ENCODE measurements at regions not wholly inside any gene's neighbourhood (a gene's known extent, or its start where the extent isn't known, plus 50 kb on each side); places are given as distances from the start of the nearest gene placed in this dataset.

GRCh38 chr1:58340185-58340584 lies 206.3 kb downstream of the OMA1 start:
- Histone ChIP-seq H3K4me1 (no peaks in the 10 kb centered on the region), H3K27ac (no peak overlapping the region), H3K27me3 (replicated peaks in 1 of 7) (no peaks in the 10 kb centered on the region), H3K4me3 (no peak overlapping the region), H3K36me3 (no peaks in the 10 kb centered on the region), H3K9me3 (no peaks in the 10 kb centered on the region)
- DNase-seq: no peak
- intact Hi-C loops (cut with DNase I; ENCODE audit: low total_unique reads): no loop called here
- TF ChIP-seq POLR2AphosphoS5 (IDR thresholded peaks at IDR 0.05) (no peak), CTCF (IDR thresholded peaks at IDR 0.05 in 8 of 11, conservative IDR thresholded peaks at IDR 0.05 in 3 of 11) (no peak), POLR2A (IDR thresholded peaks at IDR 0.05) (no peak)
- WGBS, 5 donors: 64 to 83% (median 74%) methylated on average over 4 of the region's 4 CpGs

GRCh38 chr1:58338081-58338480 lies 208.4 kb downstream of the OMA1 start:
- Histone ChIP-seq H3K9me3 (no peaks in the 10 kb centered on the region), H3K4me1 (no peaks in the 10 kb centered on the region), H3K36me3 (no peaks in the 10 kb centered on the region), H3K27me3 (replicated peaks in 1 of 7) (no peaks in the 10 kb centered on the region), H3K4me3 (no peak overlapping the region), H3K27ac (no peak overlapping the region)
- 63 to 82% (median 72%) methylated on average over 1 of the region's 1 CpG for WGBS, 5 donors
- intact Hi-C loops (cut with DNase I; ENCODE audit: low total_unique reads): no loop called here
- DNase-seq: no peak
- TF ChIP-seq CTCF (IDR thresholded peaks at IDR 0.05 in 8 of 11, conservative IDR thresholded peaks at IDR 0.05 in 3 of 11) (no peak), POLR2AphosphoS5 (IDR thresholded peaks at IDR 0.05) (no peak), POLR2A (IDR thresholded peaks at IDR 0.05) (no peak)

GRCh38 chr1:58333511-58333910 lies 213.0 kb downstream of the OMA1 start:
- TF ChIP-seq POLR2A (IDR thresholded peaks at IDR 0.05) (no peak), POLR2AphosphoS5 (IDR thresholded peaks at IDR 0.05) (no peak), CTCF (IDR thresholded peaks at IDR 0.05 in 8 of 11, conservative IDR thresholded peaks at IDR 0.05 in 3 of 11) (no peak)
- H3K27me3 ChIP-seq (replicated peaks in 1 of 7): no peaks in the 10 kb centered on the region
- DNase-seq: no peak
- H3K27ac ChIP-seq: no peak overlapping the region
- H3K36me3 ChIP-seq: no peaks in the 10 kb centered on the region
- no peaks in the 10 kb centered on the region for H3K9me3 ChIP-seq
- no peaks in the 10 kb centered on the region for H3K4me1 ChIP-seq
- intact Hi-C loops (cut with DNase I; ENCODE audit: low total_unique reads): no loop called here
- no peak overlapping the region for H3K4me3 ChIP-seq
- 78 to 97% (median 82%) methylated on average over 1 of the region's 1 CpG for WGBS, 5 donors

GRCh38 chr1:58331156-58331555 lies 215.4 kb downstream of the OMA1 start:
- intact Hi-C loops (cut with DNase I; ENCODE audit: low total_unique reads): no loop called here
- TF ChIP-seq CTCF (IDR thresholded peaks at IDR 0.05 in 8 of 11, conservative IDR thresholded peaks at IDR 0.05 in 3 of 11): no peak
- no peak for TF ChIP-seq POLR2A (IDR thresholded peaks at IDR 0.05)
- TF ChIP-seq POLR2AphosphoS5 (IDR thresholded peaks at IDR 0.05): no peak

More at GRCh38 chr1:58331156-58331555, 215.4 kb downstream of the OMA1 start:
- H3K27me3 ChIP-seq (replicated peaks in 1 of 7): no peaks in the 10 kb centered on the region
- H3K36me3 ChIP-seq: no peaks in the 10 kb centered on the region
- WGBS, 5 donors: 89 to 97% (median 94%) methylated on average over 1 of the region's 1 CpG
- H3K4me1 ChIP-seq: no peaks in the 10 kb centered on the region
- DNase-seq: no peak
- no peak overlapping the region for H3K4me3 ChIP-seq
- H3K9me3 ChIP-seq: no peaks in the 10 kb centered on the region
- no peak overlapping the region for H3K27ac ChIP-seq

Data from spleen (tissue), 11 donors.